ENCODE measurements at regions not wholly inside any gene's neighbourhood (a gene's known extent, or its start where the extent isn't known, plus 50 kb on each side); places are given as distances from the start of the nearest gene placed in this dataset.

DNA sequence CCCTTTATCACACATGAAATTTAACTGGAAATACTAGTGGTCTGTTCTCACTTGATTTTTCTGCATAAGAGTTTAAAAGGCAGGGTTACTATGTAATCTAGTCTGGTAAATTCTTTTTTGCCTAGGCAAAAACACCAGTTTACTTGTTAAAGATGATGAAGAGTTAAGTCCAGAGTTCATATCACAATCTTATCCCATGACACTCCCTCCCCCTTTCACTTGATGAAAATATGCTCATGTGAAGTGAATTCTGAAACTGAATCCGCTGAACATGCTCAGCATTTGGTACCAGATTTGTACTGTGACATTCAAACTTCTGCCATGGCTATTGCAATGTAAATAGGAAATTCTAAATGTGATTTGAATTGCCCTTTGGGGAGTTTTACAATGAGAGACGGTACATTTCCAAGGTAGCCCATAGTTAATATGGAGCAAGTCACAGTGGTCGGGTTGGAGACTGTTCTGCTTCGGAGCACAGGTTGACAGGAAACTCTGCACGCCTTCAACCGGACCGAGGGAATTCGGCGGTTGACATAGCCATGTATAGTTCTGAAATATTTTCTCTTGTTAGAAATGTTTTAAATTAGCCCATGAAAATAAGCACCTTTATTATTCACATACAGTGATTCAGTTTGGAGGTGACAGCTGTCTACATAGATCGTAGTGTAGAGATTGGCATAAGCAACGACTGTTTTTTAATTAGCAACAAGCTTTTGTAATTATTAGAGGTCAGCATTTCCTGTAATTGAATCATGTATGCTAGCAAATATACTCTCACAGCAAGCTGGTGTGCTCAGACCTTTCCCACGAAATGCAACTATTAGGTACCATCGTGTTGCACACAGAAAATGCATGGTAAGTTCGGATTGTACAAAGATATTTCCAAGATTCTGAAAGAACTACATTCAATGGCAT is 768.6 kb upstream of the GOLIM4 start:
- Histone ChIP-seq H3K27me3 (ENCODE audit: control insufficient read depth in 1 of 2, insufficient read depth in 2 of 2, low read length in 2 of 2) (no peaks in the 10 kb centered on the region), H3K27ac (ENCODE audit: low read depth, low read length) (no peak overlapping the region), H3K9me3 (ENCODE audit: low read length) (no peaks in the 10 kb centered on the region), H3K9ac (ENCODE audit: low read length) (no peak overlapping the region), H3K36me3 (ENCODE audit: insufficient read depth, low read length) (no peaks in the 10 kb centered on the region), H3K4me1 (ENCODE audit: insufficient read depth, low read length) (no peaks in the 10 kb centered on the region), H3K4me3 (ENCODE audit: low read depth in 1 of 2, low read length in 2 of 2) (no peak overlapping the region)

DNA sequence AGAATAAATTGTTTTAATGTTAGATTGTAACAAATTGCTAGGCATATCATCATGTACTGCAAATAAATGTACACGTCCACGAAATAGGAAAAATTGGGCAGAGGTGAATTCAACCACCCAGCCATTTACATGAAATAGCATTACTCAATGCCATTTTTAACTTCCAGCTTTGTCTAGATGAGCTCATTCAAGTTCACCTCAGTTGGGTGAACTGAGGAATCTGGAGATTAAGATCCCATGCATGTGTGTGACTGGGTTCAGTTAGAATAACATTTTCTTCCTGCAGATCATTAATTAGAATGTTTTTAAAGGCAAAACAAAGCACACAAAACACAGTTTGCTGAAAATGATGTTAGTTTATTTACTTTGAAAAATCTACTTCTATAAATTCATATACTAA is 767.8 kb upstream of the GOLIM4 start:
- Histone ChIP-seq H3K27me3 (ENCODE audit: control insufficient read depth in 1 of 2, insufficient read depth in 2 of 2, low read length in 2 of 2) (no peaks in the 10 kb centered on the region), H3K36me3 (ENCODE audit: insufficient read depth, low read length) (no peaks in the 10 kb centered on the region), H3K9me3 (ENCODE audit: low read length) (no peaks in the 10 kb centered on the region), H3K27ac (ENCODE audit: low read depth, low read length) (no peak overlapping the region), H3K4me1 (ENCODE audit: insufficient read depth, low read length) (no peaks in the 10 kb centered on the region), H3K4me3 (ENCODE audit: low read depth in 1 of 2, low read length in 2 of 2) (no peak overlapping the region), H3K9ac (ENCODE audit: low read length) (no peak overlapping the region)

DNA sequence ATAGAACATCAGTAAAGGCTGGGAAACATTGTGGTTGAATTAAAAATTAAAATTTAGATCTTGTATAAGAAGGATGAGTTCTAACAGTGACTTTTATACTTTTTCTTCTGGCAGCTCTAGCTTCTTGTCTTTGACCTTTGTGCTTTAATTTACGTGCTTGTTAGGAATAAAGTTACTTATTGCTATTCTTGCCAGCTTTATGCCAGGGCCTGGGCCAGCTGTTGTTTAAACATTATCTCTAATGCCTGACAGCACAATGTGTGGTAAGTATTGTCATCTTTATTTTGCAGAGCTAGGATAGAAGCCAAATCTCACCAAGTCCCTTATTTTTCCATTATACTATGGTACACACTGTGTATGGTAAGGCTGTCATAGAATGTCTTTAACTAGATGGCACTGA is 766.7 kb upstream of the GOLIM4 start:
- Histone ChIP-seq H3K4me1 (ENCODE audit: insufficient read depth, low read length) (no peaks in the 10 kb centered on the region), H3K9me3 (ENCODE audit: low read length) (no peaks in the 10 kb centered on the region), H3K27me3 (ENCODE audit: control insufficient read depth in 1 of 2, insufficient read depth in 2 of 2, low read length in 2 of 2) (no peaks in the 10 kb centered on the region), H3K4me3 (ENCODE audit: low read depth in 1 of 2, low read length in 2 of 2) (no peak overlapping the region), H3K9ac (ENCODE audit: low read length) (no peak overlapping the region), H3K36me3 (ENCODE audit: insufficient read depth, low read length) (no peaks in the 10 kb centered on the region), H3K27ac (ENCODE audit: low read depth, low read length) (no peak overlapping the region)

DNA sequence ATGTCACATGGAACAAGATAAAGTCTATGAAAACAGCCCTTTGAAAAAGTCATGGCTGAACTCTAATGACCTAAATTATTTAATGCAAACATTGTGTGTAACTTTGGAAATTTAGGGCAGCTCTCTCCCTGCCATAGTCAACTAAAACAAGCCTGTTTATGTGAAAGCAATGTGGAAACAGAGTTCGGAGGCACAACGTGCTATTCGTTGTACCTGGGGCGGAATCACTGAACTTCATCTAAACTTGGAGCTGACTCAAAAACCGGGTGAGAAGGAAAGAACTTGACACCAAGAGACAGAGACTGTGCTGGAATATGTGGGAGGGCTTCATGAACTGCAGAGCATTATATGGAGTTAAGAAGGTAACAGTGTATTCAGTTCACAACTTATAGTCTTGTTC is 764.9 kb upstream of the GOLIM4 start:
- H3K4me3 ChIP-seq (ENCODE audit: low read depth in 1 of 2, low read length in 2 of 2) = no peak overlapping the region
- no peaks in the 10 kb centered on the region for H3K27me3 ChIP-seq (ENCODE audit: control insufficient read depth in 1 of 2, insufficient read depth in 2 of 2, low read length in 2 of 2)
- no peak overlapping the region for H3K27ac ChIP-seq (ENCODE audit: low read depth, low read length)
- H3K9me3 ChIP-seq (ENCODE audit: low read length) = no peaks in the 10 kb centered on the region
- H3K36me3 ChIP-seq (ENCODE audit: insufficient read depth, low read length) = no peaks in the 10 kb centered on the region
- H3K4me1 ChIP-seq (ENCODE audit: insufficient read depth, low read length) = no peaks in the 10 kb centered on the region
- H3K9ac ChIP-seq (ENCODE audit: low read length) = no peak overlapping the region

DNA sequence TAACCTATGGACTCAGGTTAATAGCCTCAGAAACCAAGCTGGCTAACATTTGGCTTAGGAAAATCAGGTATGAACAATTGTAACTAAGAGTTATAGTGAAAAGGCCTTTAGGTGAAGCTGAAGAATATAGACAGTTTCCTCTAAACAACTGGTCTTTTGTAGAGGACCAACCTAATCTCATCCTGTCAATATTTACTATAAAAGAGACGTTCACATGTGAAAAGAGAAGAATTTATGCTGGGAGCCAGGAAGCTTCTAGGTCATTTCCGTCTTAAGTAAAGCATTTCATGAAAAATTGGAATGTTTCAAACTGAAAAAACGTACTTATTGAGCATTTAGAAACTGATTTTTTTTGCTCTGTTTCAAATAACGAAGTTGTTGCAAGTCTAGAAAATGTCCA is 764.3 kb upstream of the GOLIM4 start:
- no peak overlapping the region for H3K4me3 ChIP-seq (ENCODE audit: low read depth in 1 of 2, low read length in 2 of 2)
- no peak overlapping the region for H3K9ac ChIP-seq (ENCODE audit: low read length)
- no peaks in the 10 kb centered on the region for H3K9me3 ChIP-seq (ENCODE audit: low read length)
- no peaks in the 10 kb centered on the region for H3K27me3 ChIP-seq (ENCODE audit: control insufficient read depth in 1 of 2, insufficient read depth in 2 of 2, low read length in 2 of 2)
- H3K27ac ChIP-seq (ENCODE audit: low read depth, low read length) = no peak overlapping the region
- no peaks in the 10 kb centered on the region for H3K36me3 ChIP-seq (ENCODE audit: insufficient read depth, low read length)
- H3K4me1 ChIP-seq (ENCODE audit: insufficient read depth, low read length) = no peaks in the 10 kb centered on the region

DNA sequence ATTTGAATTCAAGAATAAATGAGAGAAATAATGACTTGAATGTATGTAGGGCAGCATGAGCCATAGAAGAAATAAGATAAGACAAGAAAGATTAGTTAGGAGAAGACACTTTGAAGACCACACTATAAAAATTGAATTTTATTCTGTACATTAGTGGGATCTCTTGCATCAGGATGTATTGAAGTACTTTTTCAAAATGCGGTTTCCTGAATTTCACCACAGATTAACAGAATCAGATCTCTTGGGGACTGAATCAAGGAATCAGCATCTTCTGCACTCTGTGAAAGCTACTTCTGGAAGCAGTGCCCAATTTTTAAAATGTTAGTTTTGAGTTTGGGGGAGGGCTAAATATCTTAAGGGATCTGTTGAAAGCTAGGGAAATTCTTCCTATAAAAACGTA is 763.9 kb upstream of the GOLIM4 start:
- Histone ChIP-seq H3K4me1 (ENCODE audit: insufficient read depth, low read length) (no peaks in the 10 kb centered on the region), H3K36me3 (ENCODE audit: insufficient read depth, low read length) (no peaks in the 10 kb centered on the region), H3K4me3 (ENCODE audit: low read depth in 1 of 2, low read length in 2 of 2) (no peak overlapping the region), H3K27ac (ENCODE audit: low read depth, low read length) (no peak overlapping the region), H3K9me3 (ENCODE audit: low read length) (no peaks in the 10 kb centered on the region), H3K27me3 (ENCODE audit: control insufficient read depth in 1 of 2, insufficient read depth in 2 of 2, low read length in 2 of 2) (no peaks in the 10 kb centered on the region), H3K9ac (ENCODE audit: low read length) (no peak overlapping the region)

DNA sequence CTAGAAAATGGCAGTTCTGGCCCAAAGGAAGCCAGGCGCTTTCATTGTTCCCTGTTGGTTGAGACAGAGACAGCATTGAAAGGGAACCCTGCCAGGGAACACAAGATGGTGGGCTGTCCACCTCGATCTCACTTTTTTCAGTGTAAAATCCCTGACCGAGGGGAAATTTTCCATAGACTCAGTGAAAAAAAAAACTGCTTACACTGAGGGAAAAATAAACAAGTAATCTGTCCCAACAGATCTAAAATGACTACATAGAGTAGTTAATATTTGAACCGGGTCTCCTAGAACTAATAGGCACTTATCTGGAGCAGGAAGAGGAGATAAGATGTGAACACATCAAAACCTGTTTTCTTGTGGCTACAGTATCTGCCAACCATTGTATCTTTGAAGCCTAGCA is 763.4 kb upstream of the GOLIM4 start:
- Histone ChIP-seq H3K4me3 (ENCODE audit: low read depth in 1 of 2, low read length in 2 of 2) (no peak overlapping the region), H3K27ac (ENCODE audit: low read depth, low read length) (no peak overlapping the region), H3K9me3 (ENCODE audit: low read length) (no peaks in the 10 kb centered on the region), H3K4me1 (ENCODE audit: insufficient read depth, low read length) (no peaks in the 10 kb centered on the region), H3K9ac (ENCODE audit: low read length) (no peak overlapping the region), H3K36me3 (ENCODE audit: insufficient read depth, low read length) (no peaks in the 10 kb centered on the region), H3K27me3 (ENCODE audit: control insufficient read depth in 1 of 2, insufficient read depth in 2 of 2, low read length in 2 of 2) (no peaks in the 10 kb centered on the region)

DNA sequence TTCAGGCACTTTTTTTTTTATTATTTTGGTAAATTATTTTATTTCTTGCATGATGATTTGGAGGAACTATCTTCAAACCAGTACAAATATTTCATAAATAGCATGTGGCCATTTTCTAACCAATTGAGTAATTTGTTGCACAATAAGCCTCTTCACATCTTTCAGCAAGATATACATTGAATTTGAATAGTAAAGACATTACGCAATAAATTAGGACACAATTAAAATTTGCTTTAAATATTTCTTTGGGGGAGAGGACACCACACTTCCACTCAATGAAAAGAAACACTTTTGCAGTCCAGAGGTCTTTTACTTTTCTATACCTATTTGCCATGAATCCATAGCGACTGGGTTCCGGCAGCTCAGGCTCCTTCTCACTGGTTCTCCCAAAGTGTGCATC is 762.6 kb upstream of the GOLIM4 start:
- H3K27ac ChIP-seq (ENCODE audit: low read depth, low read length) = no peak overlapping the region
- no peak overlapping the region for H3K9ac ChIP-seq (ENCODE audit: low read length)
- H3K4me1 ChIP-seq (ENCODE audit: insufficient read depth, low read length) = no peaks in the 10 kb centered on the region
- no peak overlapping the region for H3K4me3 ChIP-seq (ENCODE audit: low read depth in 1 of 2, low read length in 2 of 2)
- no peaks in the 10 kb centered on the region for H3K27me3 ChIP-seq (ENCODE audit: control insufficient read depth in 1 of 2, insufficient read depth in 2 of 2, low read length in 2 of 2)
- H3K36me3 ChIP-seq (ENCODE audit: insufficient read depth, low read length) = no peaks in the 10 kb centered on the region
- no peaks in the 10 kb centered on the region for H3K9me3 ChIP-seq (ENCODE audit: low read length)

DNA sequence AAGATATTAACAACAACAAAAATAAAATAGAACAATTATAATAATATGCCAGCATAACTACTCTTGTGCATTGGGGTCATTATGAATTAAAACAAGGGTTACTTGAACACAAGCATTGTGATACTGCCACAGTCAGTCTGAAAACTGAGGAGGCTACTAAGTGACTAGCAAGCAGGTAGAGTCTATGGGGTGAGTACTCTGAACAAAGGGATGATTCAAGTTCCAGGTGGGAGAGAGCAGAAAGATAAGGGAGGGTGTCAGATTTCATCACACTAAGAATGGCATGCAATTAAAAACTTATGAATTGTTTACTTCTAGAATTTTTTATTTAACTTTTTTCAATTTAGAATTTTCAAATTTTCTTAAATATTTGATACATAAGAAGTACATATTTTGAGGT is 754.4 kb upstream of the GOLIM4 start:
- no peaks in the 10 kb centered on the region for H3K9me3 ChIP-seq (ENCODE audit: low read length)
- no peaks in the 10 kb centered on the region for H3K27me3 ChIP-seq (ENCODE audit: control insufficient read depth in 1 of 2, insufficient read depth in 2 of 2, low read length in 2 of 2)
- no peak overlapping the region for H3K27ac ChIP-seq (ENCODE audit: low read depth, low read length)
- no peak overlapping the region for H3K4me3 ChIP-seq (ENCODE audit: low read depth in 1 of 2, low read length in 2 of 2)
- no peaks in the 10 kb centered on the region for H3K36me3 ChIP-seq (ENCODE audit: insufficient read depth, low read length)
- no peak overlapping the region for H3K9ac ChIP-seq (ENCODE audit: low read length)
- no peaks in the 10 kb centered on the region for H3K4me1 ChIP-seq (ENCODE audit: insufficient read depth, low read length)

DNA sequence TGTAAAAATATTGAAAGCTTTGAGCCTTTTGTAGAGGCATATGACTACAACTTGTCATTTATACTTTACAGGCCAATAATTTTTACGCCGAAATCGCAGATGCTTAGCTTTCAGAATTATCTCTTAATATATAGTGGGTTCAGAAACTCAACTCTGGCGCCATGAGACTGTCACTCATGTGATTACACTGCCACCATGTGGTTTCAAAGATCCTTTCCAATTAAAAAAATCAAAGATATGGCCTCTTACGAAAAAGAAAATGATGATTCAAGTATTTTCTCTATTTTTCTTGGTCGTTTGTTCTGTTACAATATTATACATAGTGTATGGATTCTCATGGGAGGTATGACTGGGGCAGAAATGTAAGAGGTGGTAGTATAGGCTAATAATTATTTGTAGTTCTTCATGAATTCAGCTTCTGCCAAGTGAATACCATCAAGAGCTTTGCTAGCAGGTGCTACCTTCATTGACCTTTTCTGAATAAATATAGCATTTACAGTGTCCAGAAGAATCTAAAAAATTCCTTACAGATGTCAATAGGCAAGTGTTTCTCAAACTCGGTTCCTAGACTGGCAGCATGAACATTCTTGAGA is 751.7 kb upstream of the GOLIM4 start:
- H3K4me1 ChIP-seq (ENCODE audit: insufficient read depth, low read length) = no peaks in the 10 kb centered on the region
- H3K27ac ChIP-seq (ENCODE audit: low read depth, low read length) = no peak overlapping the region
- no peak overlapping the region for H3K4me3 ChIP-seq (ENCODE audit: low read depth in 1 of 2, low read length in 2 of 2)
- no peak overlapping the region for H3K9ac ChIP-seq (ENCODE audit: low read length)
- no peaks in the 10 kb centered on the region for H3K9me3 ChIP-seq (ENCODE audit: low read length)
- no peaks in the 10 kb centered on the region for H3K27me3 ChIP-seq (ENCODE audit: control insufficient read depth in 1 of 2, insufficient read depth in 2 of 2, low read length in 2 of 2)
- no peaks in the 10 kb centered on the region for H3K36me3 ChIP-seq (ENCODE audit: insufficient read depth, low read length)

DNA sequence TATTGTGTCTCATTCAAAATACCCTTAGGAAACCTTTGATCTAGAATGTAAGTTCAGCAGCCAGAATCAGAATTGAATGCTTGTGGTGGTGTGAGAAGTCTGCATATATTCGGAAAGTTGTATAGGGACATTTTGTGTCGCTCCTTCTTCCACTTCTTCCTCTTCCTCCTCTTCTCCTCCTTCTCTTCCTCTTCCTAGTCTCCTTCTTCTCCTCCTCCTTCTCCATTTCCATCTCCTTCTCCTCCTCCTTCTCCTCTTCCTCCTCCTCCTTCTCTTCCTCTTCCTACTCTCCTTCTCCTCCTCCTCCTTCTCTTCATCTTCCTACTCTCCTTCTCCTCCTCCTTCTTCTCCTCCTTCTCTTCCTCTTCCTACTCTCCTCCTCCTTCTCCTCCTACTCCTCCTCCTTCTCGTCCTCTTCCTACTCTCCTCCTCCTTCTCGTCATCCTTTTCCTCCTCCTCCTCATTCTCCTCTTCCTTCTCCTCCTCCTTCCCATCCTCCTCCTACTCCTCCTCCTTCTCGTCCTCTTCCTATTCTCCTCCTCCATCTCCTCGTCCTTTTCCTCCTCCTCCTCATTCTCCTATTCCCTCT is 749.3 kb upstream of the GOLIM4 start:
- Histone ChIP-seq H3K27ac (ENCODE audit: low read depth, low read length) (no peak overlapping the region), H3K27me3 (ENCODE audit: control insufficient read depth in 1 of 2, insufficient read depth in 2 of 2, low read length in 2 of 2) (no peaks in the 10 kb centered on the region), H3K4me1 (ENCODE audit: insufficient read depth, low read length) (no peaks in the 10 kb centered on the region), H3K9me3 (ENCODE audit: low read length) (no peaks in the 10 kb centered on the region), H3K36me3 (ENCODE audit: insufficient read depth, low read length) (no peaks in the 10 kb centered on the region), H3K4me3 (ENCODE audit: low read depth in 1 of 2, low read length in 2 of 2) (no peak overlapping the region), H3K9ac (ENCODE audit: low read length) (no peak overlapping the region)
